Frontal cortex (tissue), 3 donors: ENCODE measurements at regions not wholly inside any gene's neighbourhood (a gene's known extent, or its start where the extent isn't known, plus 50 kb on each side); places are given as distances from the start of the nearest gene placed in this dataset.
"Not testable (repeated sequence)": the region's sequence is repeated elsewhere in the genome, so short reads cannot be mapped to it uniquely, and the experiment has no call there.

ENCODE experiments used
- DNase-seq, 2 donors: peaks; one replicate each; pipeline ENCODE4 v3.0.0; 2012; ENCODE audit warnings: low spot score in 2 of 2
- FAIRE-seq: peaks from 2 replicates; lab custom pipeline; 2012; peaks lifted over from hg19 to GRCh38; lab: Jason Lieb, UNC
- donor health status: control.
- donor health status: control.
- donor health status: control.

DNA sequence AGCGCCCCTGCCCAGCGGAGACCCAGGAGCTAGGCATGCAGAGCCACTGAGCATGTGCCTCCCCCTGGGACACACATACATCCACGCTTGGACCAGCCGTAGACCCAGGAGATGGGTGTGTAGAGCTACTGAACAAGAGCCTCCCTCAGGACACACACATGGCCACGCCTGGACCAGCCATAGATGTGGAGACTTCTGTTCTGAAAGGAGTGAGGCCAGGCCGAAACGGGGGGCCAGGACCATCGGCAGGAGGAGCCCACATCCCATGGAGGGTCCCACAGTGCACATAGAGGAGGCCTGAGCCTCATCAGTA lies 340.4 kb downstream of the TCERG1L start:
- no peak for DNase-seq
- FAIRE-seq = no peak

DNA sequence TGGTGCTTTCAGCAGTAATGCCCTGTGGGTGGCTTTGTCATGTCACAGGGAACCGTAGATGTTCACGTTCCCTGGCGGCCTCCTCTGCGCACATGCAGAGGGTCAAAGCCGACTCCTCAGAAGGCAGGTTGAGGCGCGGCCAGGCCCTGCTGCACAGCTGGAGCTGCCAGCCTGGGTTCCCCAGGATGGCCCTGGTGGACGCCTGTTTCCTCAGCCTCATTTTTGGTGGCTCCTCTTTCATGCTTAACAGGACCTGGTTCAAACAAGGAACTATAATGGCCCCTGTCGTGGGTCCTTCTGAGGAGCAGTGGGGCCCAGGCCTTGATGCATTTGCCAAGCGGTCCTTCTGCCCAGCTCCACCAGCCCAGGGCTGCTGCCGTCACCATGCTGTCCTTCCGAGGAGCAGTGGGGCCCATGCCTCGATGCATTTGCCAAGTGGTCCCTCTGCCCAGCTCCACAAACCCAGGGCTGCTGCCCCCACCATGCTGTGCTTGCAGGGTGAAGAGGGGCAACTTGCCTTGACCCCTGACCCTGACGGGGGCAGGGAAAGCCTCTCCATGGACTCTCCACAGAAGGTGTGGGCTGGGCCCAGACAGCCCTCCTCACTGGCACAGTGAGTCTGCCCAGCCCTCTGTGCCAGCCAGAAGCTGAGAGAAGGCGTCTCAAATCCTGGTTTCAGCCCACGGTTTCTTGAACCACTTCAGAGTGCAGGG lies 338.2 kb downstream of the TCERG1L start:
- no peak for DNase-seq

DNA sequence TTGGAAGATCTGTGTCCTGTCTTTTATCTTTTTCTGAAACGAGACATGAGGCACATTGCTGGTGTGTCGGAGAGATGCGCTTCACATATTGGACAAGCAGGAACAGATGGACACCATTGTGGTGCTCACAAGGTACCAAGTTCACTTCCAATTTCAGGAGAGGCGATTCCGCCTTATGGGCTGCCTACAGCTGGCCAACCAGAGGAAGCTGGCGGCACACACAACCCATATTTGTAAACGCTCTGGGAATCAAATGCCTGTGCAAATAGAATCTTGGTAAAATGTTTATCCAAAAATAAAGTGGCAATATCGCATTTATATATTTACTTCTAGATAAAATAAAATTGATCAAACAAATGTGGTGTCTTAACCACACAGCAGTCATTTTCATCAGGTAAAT lies 337.4 kb downstream of the TCERG1L start:
- FAIRE-seq = no peak
- DNase-seq = no peak

More for the DNA sequence above, 338.2 kb downstream of the TCERG1L start:
- no peak for FAIRE-seq

DNA sequence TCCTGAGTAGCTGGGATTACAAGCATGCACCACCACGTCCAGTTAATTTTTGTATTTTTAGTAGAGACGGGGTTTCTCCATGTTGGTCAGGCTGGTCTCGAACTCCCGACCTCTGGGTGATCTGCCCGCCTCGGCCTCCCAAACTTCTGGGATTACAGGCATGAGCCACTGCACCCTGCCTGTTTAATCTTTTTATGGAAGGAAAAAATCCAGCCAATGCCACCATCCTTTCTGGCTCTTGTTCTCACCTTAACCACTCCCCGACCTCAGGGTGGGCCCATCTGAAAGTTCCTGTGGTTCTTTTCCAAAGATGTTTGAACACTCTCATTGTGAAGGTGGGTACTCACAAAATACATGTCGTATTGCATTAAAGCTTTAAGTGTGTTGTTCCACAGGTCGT lies 336.2 kb downstream of the TCERG1L start:
- not testable (repeated sequence) for DNase-seq, FAIRE-seq

DNA sequence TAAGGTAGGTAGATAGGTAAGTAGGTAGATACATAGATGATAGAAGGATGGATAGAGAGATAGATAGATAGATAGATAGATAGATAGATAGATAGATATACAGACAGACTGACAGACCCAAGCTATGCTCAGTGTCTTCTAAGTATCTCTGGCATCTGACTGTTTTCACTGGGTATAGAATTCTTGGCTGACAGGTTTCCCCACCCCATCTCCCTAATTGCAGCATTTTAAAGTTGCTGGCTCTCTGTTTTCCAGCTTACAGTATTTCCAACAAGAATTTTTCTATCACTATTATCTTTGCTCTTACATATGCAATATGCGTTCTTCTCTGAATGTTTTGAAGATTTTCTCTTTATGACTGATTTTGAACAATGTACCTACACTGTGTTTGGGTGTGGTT lies 328.7 kb downstream of the TCERG1L start:
- DNase-seq (no peak), FAIRE-seq (no peak)

DNA sequence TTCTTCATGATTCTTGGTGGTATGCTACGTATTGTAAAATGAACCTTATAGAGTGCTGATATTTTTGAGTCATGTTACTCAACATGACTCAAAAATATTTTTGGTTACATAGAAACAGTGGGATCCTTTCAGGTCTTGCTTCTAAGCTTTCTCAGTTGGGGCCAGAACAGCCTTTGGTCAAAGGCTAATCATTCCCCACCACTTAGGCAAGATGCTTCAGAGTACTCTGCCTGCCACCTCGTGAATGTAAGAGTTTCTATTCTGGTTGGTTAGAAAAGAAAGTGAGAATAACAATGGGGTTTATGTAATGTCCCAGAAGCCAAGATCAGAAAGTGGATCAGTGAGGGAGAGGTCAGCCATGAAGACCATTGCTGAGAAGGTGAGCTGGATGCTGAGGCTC lies 327.8 kb downstream of the TCERG1L start:
- DNase-seq (no peak), FAIRE-seq (no peak)

DNA sequence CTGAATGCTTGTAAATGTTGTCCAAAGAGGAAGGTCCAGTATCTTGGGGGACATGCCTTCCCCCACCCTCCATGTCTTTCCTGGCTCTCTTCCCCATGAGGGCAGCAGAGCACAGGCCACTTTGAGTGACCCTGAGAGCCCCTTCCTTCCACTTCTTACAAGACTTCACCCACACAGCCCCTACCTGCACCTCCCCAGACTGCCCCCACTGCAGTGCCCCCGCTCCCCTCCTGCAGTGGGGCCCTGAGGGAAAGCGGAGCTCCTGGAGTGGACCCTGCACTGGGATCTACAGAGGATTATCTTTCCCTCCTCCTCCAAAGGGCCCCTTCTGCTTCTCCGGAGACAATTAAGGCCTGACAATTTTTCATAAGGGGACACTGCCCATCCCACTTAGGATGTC lies 326.8 kb downstream of the TCERG1L start:
- no peak for FAIRE-seq

DNA sequence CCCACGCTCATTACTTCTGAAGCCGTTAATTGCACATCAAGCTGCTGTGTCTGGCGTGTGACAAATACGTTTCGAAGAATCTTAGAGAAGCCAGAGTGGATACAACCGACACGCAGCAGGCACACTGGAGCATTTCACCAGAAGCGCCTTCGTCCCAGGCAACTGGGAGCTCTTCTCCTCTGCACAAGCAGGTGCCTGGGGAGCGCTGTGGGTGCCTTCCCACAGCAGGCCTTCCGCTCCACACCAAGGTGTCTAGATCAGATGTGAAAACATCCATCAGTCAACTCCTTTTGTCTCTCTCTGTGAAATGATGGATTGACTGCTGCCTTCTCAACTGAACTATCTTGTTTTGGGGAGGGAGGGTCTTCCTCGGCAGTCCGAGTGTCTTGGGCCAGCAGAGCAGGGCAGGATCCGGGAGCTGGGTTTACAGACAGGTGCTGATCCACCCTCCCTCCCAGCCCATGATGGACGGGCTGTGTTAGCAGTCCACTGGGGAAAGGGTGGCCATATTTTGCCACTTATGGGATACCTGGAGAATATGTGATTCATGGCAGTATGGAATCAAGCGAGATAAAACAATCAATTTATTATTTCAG lies 326.3 kb downstream of the TCERG1L start:
- no peak for FAIRE-seq
- no peak for DNase-seq

More for the DNA sequence above, 326.8 kb downstream of the TCERG1L start:
- no peak for DNase-seq

DNA sequence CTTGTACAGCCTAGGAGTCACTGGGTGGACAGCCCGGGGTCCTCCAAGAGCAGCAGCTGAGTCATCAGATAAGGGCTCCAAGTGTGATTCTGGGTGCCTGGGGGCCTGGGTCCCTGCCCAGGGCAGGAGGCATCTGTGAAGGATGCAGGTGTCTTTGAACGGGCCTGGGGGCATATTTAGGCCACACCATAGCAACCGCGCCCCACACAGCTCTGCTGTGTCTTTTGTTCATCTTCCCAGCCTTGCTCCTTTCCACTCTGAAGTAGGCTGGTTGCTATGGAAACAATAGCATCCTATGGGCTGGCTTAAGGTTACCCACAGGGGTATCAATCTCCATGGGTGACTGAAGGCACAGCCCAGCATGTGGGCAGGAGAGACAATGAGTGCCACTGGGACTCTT lies 324.7 kb downstream of the TCERG1L start:
- DNase-seq = no peak
- no peak for FAIRE-seq

DNA sequence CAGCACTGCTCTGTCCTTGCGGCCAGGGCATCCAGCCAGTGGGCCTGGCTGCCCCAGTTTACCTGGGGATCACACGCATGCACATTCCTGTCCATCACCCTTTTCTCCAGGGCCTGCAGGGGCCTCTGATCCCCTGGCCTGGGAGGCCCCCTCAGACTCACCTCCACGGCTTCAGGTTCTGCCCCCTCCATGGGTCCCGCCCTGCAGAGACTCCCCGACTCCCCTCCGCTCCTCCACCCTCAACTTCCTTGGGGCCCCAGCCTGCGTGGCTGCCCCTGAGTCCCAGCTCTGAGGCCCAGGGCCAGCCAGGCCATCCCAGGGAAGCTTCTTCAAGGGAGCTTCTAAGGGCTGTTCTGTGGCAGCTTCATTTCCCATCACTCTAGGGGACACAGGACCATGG lies 324.1 kb downstream of the TCERG1L start:
- no peak for DNase-seq
- no peak for FAIRE-seq

DNA sequence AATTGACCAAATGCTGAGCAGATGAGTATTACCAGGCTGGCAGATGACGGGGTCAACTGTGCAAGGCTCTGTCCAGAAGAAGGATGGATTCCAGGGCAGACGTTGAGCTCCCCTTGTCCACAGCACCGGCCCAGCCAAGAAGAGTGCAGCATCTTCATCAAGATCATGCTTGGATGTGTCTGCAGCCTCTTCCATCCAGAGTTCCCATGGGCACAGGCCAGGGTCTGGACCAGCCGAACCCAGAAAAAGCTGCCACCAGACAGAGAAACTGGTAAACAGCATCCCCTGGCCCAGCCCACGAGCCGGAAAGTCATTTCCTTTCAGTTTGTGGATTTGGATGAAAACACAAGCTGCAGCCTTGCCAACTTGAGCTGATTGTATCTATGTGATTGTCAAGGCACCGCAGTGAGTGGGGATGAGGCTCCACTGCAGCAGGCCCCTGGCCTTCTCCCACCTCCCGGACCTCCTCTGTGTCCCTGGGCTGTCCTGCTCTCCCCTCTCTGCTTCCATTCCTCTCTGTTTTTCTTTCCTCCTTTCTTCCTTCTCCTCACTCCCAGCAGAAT lies 321.8 kb downstream of the TCERG1L start:
- no peak for FAIRE-seq
- no peak for DNase-seq

DNA sequence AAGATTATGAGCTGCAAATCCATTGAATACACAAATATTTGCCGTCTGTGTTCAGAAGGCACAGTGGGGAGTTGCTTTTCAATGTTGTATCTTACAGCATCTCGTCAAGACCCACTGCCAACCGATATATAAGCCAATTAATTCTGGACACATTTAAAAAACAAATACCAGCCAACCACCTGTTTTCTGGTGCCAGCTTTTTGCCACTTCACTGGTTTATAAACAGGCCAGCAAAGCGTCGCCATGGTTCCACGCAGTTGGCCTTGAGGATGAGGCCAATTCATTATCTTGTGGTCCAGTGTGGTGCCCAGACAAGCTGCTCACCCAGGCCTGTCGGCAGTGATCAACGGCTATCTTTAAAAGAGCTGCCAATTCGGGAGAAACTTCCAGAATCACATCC lies 321.0 kb downstream of the TCERG1L start:
- DNase-seq (no peak), FAIRE-seq (no peak)

DNA sequence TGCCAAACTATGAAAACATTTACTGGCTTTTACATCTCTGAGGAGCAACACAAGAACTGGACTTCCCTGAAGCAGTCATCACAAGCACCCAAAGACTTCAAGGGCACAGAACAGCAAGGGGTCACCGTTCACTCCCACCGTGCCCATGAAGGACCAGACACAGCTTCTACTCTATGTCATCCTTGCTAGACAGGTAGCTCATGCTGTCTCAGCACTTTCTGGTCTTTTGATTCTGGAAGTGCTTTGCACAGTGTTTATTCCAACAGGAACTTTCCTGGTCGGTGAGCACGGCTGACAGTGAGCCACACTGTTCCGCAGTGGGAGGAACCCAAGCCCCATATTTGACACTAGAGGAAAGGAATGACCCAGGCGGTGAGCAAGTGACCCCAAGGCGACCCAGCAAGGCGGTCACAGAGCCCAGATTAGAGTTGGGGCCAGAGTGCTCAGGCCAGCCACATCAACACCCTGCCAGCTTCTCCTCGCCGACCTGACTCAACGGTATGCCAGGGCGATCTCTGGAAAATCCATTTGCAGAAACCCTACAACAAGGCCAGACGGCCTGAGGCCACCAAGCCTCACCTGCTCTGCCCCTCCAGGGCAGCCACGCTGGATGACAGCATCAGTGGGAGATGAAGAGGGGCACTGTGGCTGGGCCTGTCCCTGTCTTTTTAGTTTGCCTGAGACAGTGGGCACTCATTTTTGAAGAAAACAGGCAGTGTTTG lies 318.6 kb downstream of the TCERG1L start:
- FAIRE-seq (no peak), DNase-seq (no peak)

DNA sequence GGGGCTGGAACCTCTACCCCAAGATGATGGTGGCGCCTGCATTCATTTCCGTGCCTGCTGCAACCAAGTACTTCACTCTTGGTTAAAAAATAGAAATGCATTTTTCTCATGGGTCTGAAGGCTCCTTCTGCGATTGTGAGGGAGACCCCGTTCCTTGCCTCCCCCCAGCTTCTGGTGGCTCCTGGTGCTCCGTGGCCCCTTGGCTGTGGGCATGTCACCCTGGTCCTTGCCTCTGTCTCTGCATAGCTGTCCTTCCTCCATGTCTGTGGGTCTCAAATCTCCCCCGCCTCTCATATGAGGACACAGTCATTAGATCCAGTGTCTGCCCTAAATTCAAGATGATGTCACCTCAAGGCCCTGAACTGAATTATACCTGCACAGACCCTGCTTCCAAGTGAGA lies 317.9 kb downstream of the TCERG1L start:
- FAIRE-seq (no peak), DNase-seq (no peak)

DNA sequence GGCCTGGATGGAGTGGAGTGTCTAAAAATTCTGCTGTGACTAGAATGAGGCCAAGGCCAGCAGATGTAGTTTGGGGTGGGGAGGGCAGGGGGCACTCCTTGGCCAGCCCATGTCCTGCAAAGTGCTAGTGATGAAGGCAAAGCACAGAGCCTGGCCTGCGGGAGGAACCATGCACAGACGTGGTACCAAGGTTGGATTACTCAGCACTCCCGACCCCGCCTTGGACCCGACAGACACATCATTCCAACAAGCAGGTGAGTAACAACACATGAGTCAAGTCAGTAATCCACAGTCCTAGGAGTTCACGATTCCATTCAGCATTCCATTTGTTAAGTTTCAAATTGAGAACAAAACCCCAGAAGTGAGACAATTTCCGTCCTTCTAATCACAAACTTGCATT lies 317.3 kb downstream of the TCERG1L start:
- FAIRE-seq (no peak), DNase-seq (no peak)

DNA sequence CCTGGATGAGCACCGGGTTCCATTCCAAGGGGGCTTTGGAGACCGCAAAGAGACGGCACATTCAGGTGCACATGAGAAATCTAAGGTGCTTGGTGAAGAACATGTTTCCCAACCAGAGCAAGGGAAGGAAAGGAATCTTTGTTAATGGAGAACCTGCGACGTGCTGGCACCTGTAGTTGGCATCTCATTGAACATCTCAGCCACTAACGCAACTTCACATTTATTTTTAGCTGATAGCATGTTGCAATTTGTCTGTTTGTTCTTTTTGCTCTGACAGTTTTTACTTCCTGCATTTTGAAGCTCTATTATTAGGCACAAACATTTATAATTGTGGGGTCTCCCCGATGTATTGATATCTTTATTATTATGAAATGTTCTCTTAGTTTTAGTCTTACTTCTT lies 316.7 kb downstream of the TCERG1L start:
- no peak for DNase-seq
- FAIRE-seq = no peak

DNA sequence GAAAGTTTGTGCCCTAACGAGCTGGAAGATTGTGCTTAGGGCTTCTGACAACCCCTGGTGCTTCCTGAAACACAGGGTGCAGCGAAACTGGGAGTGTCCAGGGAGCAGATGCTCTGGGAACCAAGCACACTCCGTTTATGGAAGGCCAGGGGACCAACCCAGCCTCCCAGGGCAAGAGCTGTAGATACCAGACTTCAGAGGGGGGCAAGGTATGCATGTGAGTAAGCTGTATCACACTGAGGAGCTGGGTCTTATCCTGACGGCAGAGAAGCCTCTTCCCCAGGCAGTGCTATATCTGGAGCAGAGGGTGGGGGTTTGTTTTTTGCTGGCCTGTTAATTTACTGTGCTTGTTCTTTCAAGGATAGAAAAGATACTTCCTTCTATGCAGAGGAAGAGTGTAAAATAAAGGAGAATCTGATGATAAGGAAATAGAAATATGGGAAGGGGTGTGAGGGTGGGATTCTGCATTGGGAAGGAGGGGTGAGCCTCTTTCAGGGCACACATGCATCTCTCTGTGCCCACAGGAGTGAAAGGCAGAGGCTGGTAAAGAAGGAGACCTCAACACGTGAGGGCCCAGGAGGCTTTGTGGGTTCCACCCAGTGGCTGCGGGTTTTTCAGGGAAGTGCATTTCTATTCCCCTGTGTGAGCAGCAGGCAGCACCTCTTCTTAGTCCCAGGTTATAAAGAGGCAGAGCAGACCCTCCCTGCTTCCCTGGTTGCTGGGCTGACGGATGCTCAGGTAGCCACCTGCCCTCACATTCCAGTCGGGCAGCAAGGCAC lies 314.1 kb downstream of the TCERG1L start:
- FAIRE-seq (no peak), DNase-seq (no peak)

DNA sequence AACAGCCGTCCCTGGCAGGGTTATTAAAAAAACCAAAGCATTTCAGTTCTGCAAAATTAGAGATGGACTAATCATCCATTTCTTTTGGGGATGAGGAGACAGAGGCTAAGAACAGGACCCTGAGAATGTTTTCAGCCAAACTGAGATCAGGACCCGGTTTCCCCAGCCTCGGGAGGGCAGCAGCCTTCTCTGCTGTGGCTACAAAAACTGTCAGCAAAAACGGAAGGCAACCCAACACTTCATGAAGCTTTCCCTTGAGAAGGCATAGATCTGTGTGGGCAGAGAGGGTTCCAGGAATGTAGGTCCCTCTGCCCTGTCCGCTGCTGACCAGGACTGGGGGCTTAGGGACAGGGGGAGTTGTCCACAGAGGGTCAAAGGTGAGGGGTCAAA lies 313.5 kb downstream of the TCERG1L start:
- no peak for FAIRE-seq
- DNase-seq = no peak

DNA sequence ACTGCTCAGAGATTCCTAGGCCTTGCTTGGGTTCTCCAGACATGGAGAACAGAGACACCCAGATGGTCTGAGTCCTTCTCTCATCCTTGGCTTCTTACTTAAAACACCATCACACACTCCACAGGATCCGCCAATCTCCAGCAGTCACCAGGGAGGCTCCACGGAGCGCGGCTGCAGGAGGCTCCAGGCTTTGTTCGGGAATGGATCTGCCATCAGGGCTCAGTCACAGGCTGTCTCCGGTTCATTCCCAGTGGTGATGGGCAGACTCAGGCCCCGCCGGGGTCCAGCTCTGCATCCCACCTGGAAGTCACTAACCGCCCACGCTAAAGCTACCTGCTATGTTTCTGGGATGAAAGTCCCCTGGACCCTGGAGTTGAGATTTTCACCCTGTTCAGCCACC lies 312.9 kb downstream of the TCERG1L start:
- FAIRE-seq (no peak), DNase-seq (no peak)

DNA sequence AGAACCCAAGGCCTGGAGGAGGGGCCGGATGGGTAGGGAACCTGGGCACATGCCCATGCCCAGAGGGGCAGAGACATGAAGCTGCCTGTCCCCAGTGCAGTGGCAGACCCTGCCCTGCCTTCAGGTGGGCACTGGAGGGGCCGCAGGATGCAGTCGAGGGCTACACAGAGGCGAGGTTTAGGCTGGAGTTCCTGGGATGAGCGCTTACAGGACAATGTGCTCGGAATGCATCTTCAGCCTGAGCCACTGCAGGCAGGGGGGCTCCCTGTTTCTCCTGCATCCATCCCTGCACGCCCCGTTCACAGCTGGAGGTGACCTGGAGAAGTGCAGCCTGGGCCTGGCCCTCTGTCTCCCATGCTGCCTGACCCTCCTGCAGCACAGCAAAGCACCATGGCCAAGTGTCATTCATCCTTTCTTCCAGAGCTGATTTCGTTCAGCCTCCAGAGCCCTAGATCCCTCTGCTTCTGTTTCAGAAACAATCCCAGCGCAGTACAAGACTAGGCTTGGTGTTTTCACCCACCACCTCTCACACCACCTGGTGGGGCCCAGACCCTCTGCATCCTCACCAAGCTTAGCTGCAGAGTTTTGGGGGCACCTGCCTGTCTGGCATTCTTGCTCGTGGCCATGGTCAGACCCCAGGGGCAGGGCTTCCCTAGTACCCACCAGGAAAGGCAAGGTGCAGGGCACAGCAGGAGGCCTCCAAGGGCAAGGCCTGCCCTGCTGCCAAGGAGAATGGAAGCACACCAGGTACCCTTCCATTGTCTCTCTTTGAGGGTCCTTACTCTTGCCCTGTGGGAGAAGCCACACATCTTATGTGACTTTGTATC lies 311.9 kb downstream of the TCERG1L start:
- FAIRE-seq = no peak
- no peak for DNase-seq
